ENCODE measurements at regions not wholly inside any gene's neighbourhood (a gene's known extent, or its start where the extent isn't known, plus 50 kb on each side); places are given as distances from the start of the nearest gene placed in this dataset.

GRCh38 chr2:129267559-129267958 lies 711.9 kb upstream of the RAB6C start:
- Histone ChIP-seq H3K9me3 (replicated peaks; ENCODE audit: control insufficient read depth, insufficient read depth, low read depth, low read length) (no peaks in the 10 kb centered on the region), H4K20me1 (replicated peaks; ENCODE audit: control insufficient read depth, insufficient read depth, low read length) (no peaks in the 10 kb centered on the region), H2AFZ (ENCODE audit: low read depth, low read length) (no peak overlapping the region), H3K4me1 (replicated peaks in 1 of 2; ENCODE audit: control insufficient read depth in 2 of 2, insufficient read depth in 2 of 2, low read length in 2 of 2) (no peaks in the 10 kb centered on the region), H3K9me1 (ENCODE audit: control insufficient read depth, insufficient read depth, low read length) (no peaks in the 10 kb centered on the region), H3K79me2 (ENCODE audit: control insufficient read depth, insufficient read depth, low read length) (no peaks in the 10 kb centered on the region), H3K9ac (ENCODE audit: insufficient read depth in 1 of 2, low read depth in 2 of 2, low read length in 2 of 2) (no peak overlapping the region), H3K27ac (ENCODE audit: extremely low read depth, low read depth, low read length) (no peak overlapping the region), H3K27me3 (ENCODE audit: control insufficient read depth in 2 of 2, insufficient read depth in 2 of 2, low read length in 2 of 2) (no peaks in the 10 kb centered on the region), H3K4me2 (ENCODE audit: insufficient read depth, low read length) (no peak overlapping the region), H3K36me3 (ENCODE audit: control insufficient read depth, insufficient read depth, low read length) (no peaks in the 10 kb centered on the region), H3K4me3 (no peak overlapping the region)
- DNase-seq (ENCODE audit: extremely low read depth in 1 of 4, low spot score in 3 of 4) = no peak
- POLR2A ChIA-PET = no interaction called here
- TF ChIP-seq XRCC4 (IDR thresholded peaks at IDR 0.05; ENCODE audit: extremely low read depth, insufficient read depth, insufficient read length) = no peak
- no peak for TF ChIP-seq POLR2A (conservative IDR thresholded peaks at IDR 0.05)
- TF ChIP-seq MEF2D (tag; conservative IDR thresholded peaks at IDR 0.05; ENCODE audit: low read depth) = no peak
- TF ChIP-seq CEBPG (CRISPR knock-in tag; IDR thresholded peaks at IDR 0.05) = no peak
- TF ChIP-seq CEBPG (tag; conservative IDR thresholded peaks at IDR 0.05 in 1 of 2, IDR thresholded peaks at IDR 0.05 in 1 of 2) = no peak
- no peak for TF ChIP-seq ZNF263 (CRISPR knock-in tag; IDR thresholded peaks at IDR 0.05; ENCODE audit: borderline replicate concordance)
- no peak for TF ChIP-seq ZC3H4 (CRISPR knock-in tag; IDR thresholded peaks at IDR 0.05; ENCODE audit: borderline replicate concordance)
- no peak for TF ChIP-seq MCM2 (IDR thresholded peaks at IDR 0.05; ENCODE audit: low read depth)
- no peak for TF ChIP-seq TCF3 (CRISPR knock-in tag; IDR thresholded peaks at IDR 0.05)
- TF ChIP-seq ZNF561 (CRISPR knock-in tag; conservative IDR thresholded peaks at IDR 0.05) = no peak
- no peak for TF ChIP-seq ATF3 (IDR thresholded peaks at IDR 0.05)
- TF ChIP-seq ATF3 (CRISPR knock-in tag; conservative IDR thresholded peaks at IDR 0.05) = no peak
- no peak for TF ChIP-seq BRD9 (IDR thresholded peaks at IDR 0.05; ENCODE audit: low read depth, partially characterized antibody)
- TF ChIP-seq IFI16 (CRISPR knock-in tag; IDR thresholded peaks at IDR 0.05) = no peak
- TF ChIP-seq CHD2 (IDR thresholded peaks at IDR 0.05; ENCODE audit: low read depth, low read length) = no peak
- TF ChIP-seq ZNF3 (CRISPR knock-in tag; IDR thresholded peaks at IDR 0.05) = no peak
- no peak for TF ChIP-seq SRF (CRISPR knock-in tag; IDR thresholded peaks at IDR 0.05)
- no peak for TF ChIP-seq PURB (CRISPR knock-in tag; IDR thresholded peaks at IDR 0.05; ENCODE audit: low read depth)
- TF ChIP-seq CCNT2 (IDR thresholded peaks at IDR 0.05; ENCODE audit: borderline replicate concordance, extremely low read depth, insufficient read length, low read depth, low read length) = no peak
- TF ChIP-seq KHSRP (IDR thresholded peaks at IDR 0.05) = no peak
- CTCF ChIA-PET (ENCODE audit: low intra/inter-chr PET ratio) = no interaction called here
- no peak for ATAC-seq
- no TSS peak for BruUV-seq (replicated peaks)
- no peak for FAIRE-seq
- intact Hi-C loops (cut with micrococcal nuclease) (no loop called here), in situ Hi-C loops (cut with MboI) (no loop called here)
